OCI-LY1 (cell line): ENCODE measurements at regions not wholly inside any gene's neighbourhood (a gene's known extent, or its start where the extent isn't known, plus 50 kb on each side); places are given as distances from the start of the nearest gene placed in this dataset.

Source experiments
- H2AFZ ChIP-seq: fragments of 200-600 bp; sonication (generic), shearing (Covaris generic); 2 replicates; pipeline ENCODE4 v1.6.0; 2014; ENCODE audit warnings: antibody characterized with exemption, mild to moderate bottlenecking, low read length
- H3F3A ChIP-seq: fragments of 200-600 bp; sonication (generic), shearing (Covaris generic); 2 replicates; pipeline ENCODE4 v1.6.0; 2014; ENCODE audit warnings: mild to moderate bottlenecking, antibody characterized with exemption, low read length, moderate library complexity; ENCODE audit not compliant: insufficient read depth
- H3K27ac ChIP-seq: fragments of 200-600 bp; sonication (generic); 2 replicates; pipeline ENCODE4 v1.5.1; 2014; ENCODE audit warnings: low read length, mixed run types, mild to moderate bottlenecking, low read depth; ENCODE audit not compliant: poor library complexity, severe bottlenecking
- H3K27me3 ChIP-seq: fragments of 200-600 bp; sonication (generic); 2 replicates; pipeline ENCODE4 v1.6.0; 2014; ENCODE audit warnings: antibody characterized with exemption, mild to moderate bottlenecking, low read length, moderate library complexity; ENCODE audit not compliant: insufficient read depth
- H3K36me3 ChIP-seq: fragments of 200-600 bp; sonication (generic); 2 replicates; pipeline ENCODE4 v1.6.1; 2014; ENCODE audit warnings: mild to moderate bottlenecking, antibody characterized with exemption, low read length, moderate library complexity, mixed read lengths; ENCODE audit not compliant: insufficient read depth
- H3K4me1 ChIP-seq: fragments of 200-600 bp; sonication (generic); 2 replicates; pipeline ENCODE4 v1.5.1; 2014; ENCODE audit warnings: mild to moderate bottlenecking, low read length, moderate library complexity; ENCODE audit not compliant: insufficient read depth, severe bottlenecking
- H3K4me2 ChIP-seq: fragments of 200-600 bp; sonication (generic), shearing (Covaris generic); 2 replicates; pipeline ENCODE4 v1.6.1; 2014; ENCODE audit warnings: low read length
- H3K4me3 ChIP-seq: fragments of 200-600 bp; sonication (generic); 2 replicates; pipeline ENCODE4 v1.5.1; 2014; ENCODE audit warnings: low read length, low read depth, mild to moderate bottlenecking, mixed read lengths; ENCODE audit not compliant: poor library complexity, severe bottlenecking
- H3K79me2 ChIP-seq: fragments of 200-600 bp; shearing (Covaris generic); 2 replicates; pipeline ENCODE4 v1.6.1; 2016; ENCODE audit warnings: mixed run types, low read length, mixed read lengths; ENCODE audit not compliant: insufficient read depth
- H3K9ac ChIP-seq: fragments of 200-600 bp; sonication (generic), shearing (Covaris generic); 2 replicates; pipeline ENCODE4 v1.6.1; 2014; ENCODE audit warnings: mild to moderate bottlenecking, low read length, mixed read lengths
- H3K9me2 ChIP-seq: fragments of 200-600 bp; sonication (generic), shearing (Covaris generic); 2 replicates; pipeline ENCODE4 v1.6.1; 2014; ENCODE audit warnings: low read depth, mild to moderate bottlenecking, low read length, mixed read lengths
- H3K9me3 ChIP-seq: fragments of 200-600 bp; shearing (Covaris generic); 2 replicates; pipeline ENCODE4 v1.6.1; 2014; ENCODE audit warnings: low read length, mixed read lengths
- H4K20me1 ChIP-seq: fragments of 200-600 bp; sonication (generic), shearing (Covaris generic); 2 replicates; pipeline ENCODE4 v1.6.0; 2016; ENCODE audit warnings: mild to moderate bottlenecking, low read length; ENCODE audit not compliant: insufficient read depth
- CTCF ChIP-seq: fragments of 200-600 bp; sonication (generic), shearing (Covaris generic); IDR thresholded peaks from 2 replicates; pipeline ENCODE4 v1.5.1; 2017; ENCODE audit warnings: mild to moderate bottlenecking, antibody characterized with exemption, low read length, moderate library complexity, mixed read lengths
- EZH2 ChIP-seq: fragments of 200-600 bp; sonication (generic), shearing (Covaris generic); IDR thresholded peaks from 2 replicates; pipeline ENCODE4 v1.8.0; 2017; ENCODE audit warnings: borderline replicate concordance, mixed run types, mild to moderate bottlenecking, antibody characterized with exemption, low read length, moderate library complexity, mixed read lengths

- no peaks in the 10 kb centered on the region for H3K9me2 ChIP-seq
- H3F3A ChIP-seq: no peaks in the 10 kb centered on the region
- no peaks in the 10 kb centered on the region for H4K20me1 ChIP-seq
- H3K27me3 ChIP-seq: no peaks in the 10 kb centered on the region; the same call in 1 of the 2 replicates
- H3K4me1 ChIP-seq: no peaks in the 10 kb centered on the region
- H3K36me3 ChIP-seq: no peaks in the 10 kb centered on the region
- H3K27ac ChIP-seq: no peak overlapping the region
- no peak overlapping the region for H3K9ac ChIP-seq
- H3K4me3 ChIP-seq: no peak overlapping the region
- TF ChIP-seq EZH2 (no peak), CTCF (no peak)
- H3K9me3 ChIP-seq: no peaks in the 10 kb centered on the region
- H3K79me2 ChIP-seq: no peaks in the 10 kb centered on the region
- no peak overlapping the region for H3K4me2 ChIP-seq
- H2AFZ ChIP-seq: no peak overlapping the region
These were observed 336.0 kb upstream of the EEF2KMT start for GRCh38 chr16:5433587-5433986.

GRCh38 chr16:5432166-5432565, 334.6 kb upstream of the EEF2KMT start:
- Histone ChIP-seq H2AFZ (no peak overlapping the region), H3K9me3 (no peaks in the 10 kb centered on the region), H4K20me1 (no peaks in the 10 kb centered on the region), H3K36me3 (no peaks in the 10 kb centered on the region), H3K9ac (no peak overlapping the region), H3K9me2 (no peaks in the 10 kb centered on the region), H3K79me2 (no peaks in the 10 kb centered on the region), H3K4me2 (no peak overlapping the region), H3K4me3 (no peak overlapping the region), H3K27me3 (no peaks in the 10 kb centered on the region; the same call in 1 of the 2 replicates), H3K27ac (no peak overlapping the region), H3F3A (no peaks in the 10 kb centered on the region), H3K4me1 (no peaks in the 10 kb centered on the region)
- TF ChIP-seq CTCF (no peak), EZH2 (no peak)

GRCh38 chr16:5430598-5430997, 333.0 kb upstream of the EEF2KMT start:
- no peak overlapping the region for H3K9ac ChIP-seq
- no peaks in the 10 kb centered on the region for H3K4me1 ChIP-seq
- H4K20me1 ChIP-seq: no peaks in the 10 kb centered on the region
- no peak overlapping the region for H2AFZ ChIP-seq
- no peaks in the 10 kb centered on the region for H3K36me3 ChIP-seq
- H3K79me2 ChIP-seq: no peaks in the 10 kb centered on the region
- H3K9me3 ChIP-seq: no peaks in the 10 kb centered on the region
- no peak overlapping the region for H3K4me3 ChIP-seq
- no peak overlapping the region for H3K27ac ChIP-seq
- H3K27me3 ChIP-seq: no peaks in the 10 kb centered on the region; the same call in 1 of the 2 replicates
- TF ChIP-seq EZH2: no peak
- no peak for TF ChIP-seq CTCF
- no peaks in the 10 kb centered on the region for H3K9me2 ChIP-seq
- no peak overlapping the region for H3K4me2 ChIP-seq
- no peaks in the 10 kb centered on the region for H3F3A ChIP-seq
